GM12872 (cell line): ENCODE measurements at regions not wholly inside any gene's neighbourhood (a gene's known extent, or its start where the extent isn't known, plus 50 kb on each side); places are given as distances from the start of the nearest gene placed in this dataset.

ENCODE experiments used
- CTCF ChIP-seq: IDR thresholded peaks from 3 replicates; pipeline ENCODE4 v1.5.1; 2011; ENCODE audit warnings: low read depth, mild to moderate bottlenecking, low read length, moderate library complexity; ENCODE audit not compliant: insufficient read depth

GRCh38 chr20:55740076-55740475 is 265.2 kb downstream of the CBLN4 start:
- TF ChIP-seq CTCF, result no peak

DNA sequence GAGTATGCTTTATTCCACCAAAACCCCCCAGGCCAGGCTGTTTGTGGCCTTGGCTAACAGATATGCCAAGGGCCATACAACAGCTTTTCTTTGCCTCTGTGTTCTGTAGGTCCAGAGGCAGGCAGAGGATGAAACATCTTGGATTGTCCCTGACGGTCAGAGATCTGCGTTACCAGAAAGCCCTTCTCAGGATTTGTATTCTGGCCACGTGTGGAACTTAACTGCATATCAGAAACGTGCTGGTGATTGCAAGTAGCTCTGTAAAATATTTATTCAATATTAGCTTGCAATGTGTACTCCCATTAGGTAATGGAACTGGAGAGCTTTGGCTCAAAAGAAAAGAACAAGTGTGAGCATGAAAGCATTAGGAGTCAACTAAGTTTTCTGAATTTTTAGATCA is 275.0 kb downstream of the CBLN4 start:
- TF ChIP-seq CTCF, result no peak

- no peak for TF ChIP-seq CTCF
Measured at GRCh38 chr20:55714736-55715135, 290.6 kb downstream of the CBLN4 start.

DNA sequence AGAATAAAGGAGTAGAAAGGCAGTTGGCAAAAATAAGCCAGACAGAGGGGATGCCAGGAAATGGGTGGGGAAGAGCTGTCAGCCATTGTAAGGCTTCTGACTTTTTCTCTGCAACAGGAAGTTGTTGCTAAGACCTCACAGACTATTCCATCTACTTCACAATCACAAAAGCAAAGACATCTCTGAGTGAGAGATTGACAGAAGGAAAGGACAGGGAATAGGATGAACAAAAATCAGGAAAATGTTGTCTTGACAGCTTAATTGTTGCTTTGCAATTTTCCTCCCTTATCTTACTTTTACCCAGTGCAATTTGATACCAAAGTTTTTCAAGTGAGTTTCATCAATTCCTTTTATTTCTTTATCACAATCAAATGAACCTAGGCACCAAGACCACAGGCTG is 291.2 kb downstream of the CBLN4 start:
- no peak for TF ChIP-seq CTCF

GRCh38 chr20:55704458-55704857 is 300.9 kb downstream of the CBLN4 start:
- TF ChIP-seq CTCF, result no peak

- no peak for TF ChIP-seq CTCF
Measured at GRCh38 chr20:55701467-55701866, 303.9 kb downstream of the CBLN4 start.

- TF ChIP-seq CTCF, result no peak
Measured at GRCh38 chr20:55696520-55696919, 308.8 kb downstream of the CBLN4 start.

GRCh38 chr20:55693641-55694040 is 311.7 kb downstream of the CBLN4 start:
- TF ChIP-seq CTCF, result no peak
